ENCODE measurements at regions not wholly inside any gene's neighbourhood (a gene's known extent, or its start where the extent isn't known, plus 50 kb on each side); places are given as distances from the start of the nearest gene placed in this dataset.

- H3K4me1 ChIP-seq (ENCODE audit: insufficient read depth, low read length), result no peaks in the 10 kb centered on the region
- no peaks in the 10 kb centered on the region for H3K9me3 ChIP-seq (ENCODE audit: insufficient read depth, low read depth, low read length)
- H3K79me2 ChIP-seq (ENCODE audit: insufficient read depth, low read length), result no peaks in the 10 kb centered on the region
- no peaks in the 10 kb centered on the region for H3K36me3 ChIP-seq (ENCODE audit: insufficient read depth, low read length)
- DNase-seq (ENCODE audit: low read depth) (no peak), FAIRE-seq (no peak)
- Mint-ChIP-seq H3K4me3 (ENCODE audit: unreplicated experiment) (no peak overlapping the region), H3K4me1 (ENCODE audit: low read depth, unreplicated experiment) (no peaks in the 10 kb centered on the region), H3K27me3 (ENCODE audit: low read depth, unreplicated experiment) (no peaks in the 10 kb centered on the region), H3K9me3 (ENCODE audit: unreplicated experiment) (peaks cover 1% of the 10 kb centered on the region), H3K36me3 (ENCODE audit: low read depth, unreplicated experiment) (no peaks in the 10 kb centered on the region), H3K27ac (ENCODE audit: unreplicated experiment) (no peak overlapping the region)
- no peak overlapping the region for H3K4me2 ChIP-seq (ENCODE audit: low read length)
- no peak for TF ChIP-seq EZH2 (IDR thresholded peaks at IDR 0.05; ENCODE audit: insufficient read depth, low read length)
- TF ChIP-seq CTCF (IDR thresholded peaks at IDR 0.05; ENCODE audit: insufficient read depth, low read depth, low read length), result no peak
- no peak overlapping the region for H3K9ac ChIP-seq (ENCODE audit: low read length)
- H4K20me1 ChIP-seq (ENCODE audit: insufficient read depth, low read length), result no peaks in the 10 kb centered on the region
- H3K27ac ChIP-seq (ENCODE audit: low read depth, low read length), result no peak overlapping the region
- no peak overlapping the region for H2AFZ ChIP-seq (ENCODE audit: low read depth, low read length)
- H3K4me3 ChIP-seq (ENCODE audit: insufficient read depth, low read depth, low read length), result no peak overlapping the region
- H3K27me3 ChIP-seq (ENCODE audit: insufficient read depth, low read length), result no peaks in the 10 kb centered on the region
These were observed 229.5 kb downstream of the TUSC7 start for GRCh38 chr3:116939091-116939490.

GRCh38 chr3:116939550-116939949 lies 230.0 kb downstream of the TUSC7 start:
- H3K9ac ChIP-seq (ENCODE audit: low read length), result no peak overlapping the region
- DNase-seq (ENCODE audit: low read depth), result no peak
- no peaks in the 10 kb centered on the region for H3K27me3 ChIP-seq (ENCODE audit: insufficient read depth, low read length)
- H4K20me1 ChIP-seq (ENCODE audit: insufficient read depth, low read length), result no peaks in the 10 kb centered on the region
- no peaks in the 10 kb centered on the region for H3K36me3 Mint-ChIP-seq (ENCODE audit: low read depth, unreplicated experiment)
- no peaks in the 10 kb centered on the region for H3K36me3 ChIP-seq (ENCODE audit: insufficient read depth, low read length)
- no peak overlapping the region for H3K4me3 ChIP-seq (ENCODE audit: insufficient read depth, low read depth, low read length)
- no peak overlapping the region for H3K27ac ChIP-seq (ENCODE audit: low read depth, low read length)
- H3K4me2 ChIP-seq (ENCODE audit: low read length), result no peak overlapping the region
- H2AFZ ChIP-seq (ENCODE audit: low read depth, low read length), result no peak overlapping the region
- H3K9me3 Mint-ChIP-seq (ENCODE audit: unreplicated experiment), result peaks cover 1% of the 10 kb centered on the region
- no peaks in the 10 kb centered on the region for H3K4me1 Mint-ChIP-seq (ENCODE audit: low read depth, unreplicated experiment)
- H3K27me3 Mint-ChIP-seq (ENCODE audit: low read depth, unreplicated experiment), result no peaks in the 10 kb centered on the region
- no peak overlapping the region for H3K4me3 Mint-ChIP-seq (ENCODE audit: unreplicated experiment)
- H3K27ac Mint-ChIP-seq (ENCODE audit: unreplicated experiment), result no peak overlapping the region
- no peak for TF ChIP-seq CTCF (IDR thresholded peaks at IDR 0.05; ENCODE audit: insufficient read depth, low read depth, low read length)
- TF ChIP-seq EZH2 (IDR thresholded peaks at IDR 0.05; ENCODE audit: insufficient read depth, low read length), result no peak
- no peak for FAIRE-seq
- no peaks in the 10 kb centered on the region for H3K4me1 ChIP-seq (ENCODE audit: insufficient read depth, low read length)
- H3K79me2 ChIP-seq (ENCODE audit: insufficient read depth, low read length), result no peaks in the 10 kb centered on the region
- H3K9me3 ChIP-seq (ENCODE audit: insufficient read depth, low read depth, low read length), result no peaks in the 10 kb centered on the region

- H3K27ac ChIP-seq (ENCODE audit: low read depth, low read length), result no peak overlapping the region
- H3K27me3 ChIP-seq (ENCODE audit: insufficient read depth, low read length), result no peaks in the 10 kb centered on the region
- no peak overlapping the region for H3K4me3 ChIP-seq (ENCODE audit: insufficient read depth, low read depth, low read length)
- no peak for FAIRE-seq
- no peaks in the 10 kb centered on the region for H3K36me3 ChIP-seq (ENCODE audit: insufficient read depth, low read length)
- H4K20me1 ChIP-seq (ENCODE audit: insufficient read depth, low read length), result no peaks in the 10 kb centered on the region
- H3K4me2 ChIP-seq (ENCODE audit: low read length), result no peak overlapping the region
- H3K79me2 ChIP-seq (ENCODE audit: insufficient read depth, low read length), result no peaks in the 10 kb centered on the region
- no peak for DNase-seq (ENCODE audit: low read depth)
- Mint-ChIP-seq H3K27ac (ENCODE audit: unreplicated experiment) (no peak overlapping the region), H3K4me3 (ENCODE audit: unreplicated experiment) (no peak overlapping the region), H3K36me3 (ENCODE audit: low read depth, unreplicated experiment) (no peaks in the 10 kb centered on the region), H3K27me3 (ENCODE audit: low read depth, unreplicated experiment) (no peaks in the 10 kb centered on the region), H3K9me3 (ENCODE audit: unreplicated experiment) (peaks cover 1% of the 10 kb centered on the region), H3K4me1 (ENCODE audit: low read depth, unreplicated experiment) (no peaks in the 10 kb centered on the region)
- H3K4me1 ChIP-seq (ENCODE audit: insufficient read depth, low read length), result no peaks in the 10 kb centered on the region
- H3K9me3 ChIP-seq (ENCODE audit: insufficient read depth, low read depth, low read length), result no peaks in the 10 kb centered on the region
- H3K9ac ChIP-seq (ENCODE audit: low read length), result no peak overlapping the region
- TF ChIP-seq EZH2 (IDR thresholded peaks at IDR 0.05; ENCODE audit: insufficient read depth, low read length), result no peak
- H2AFZ ChIP-seq (ENCODE audit: low read depth, low read length), result no peak overlapping the region
These were observed 231.1 kb downstream of the TUSC7 start for GRCh38 chr3:116940719-116941118.

Data from astrocyte (in vitro differentiated cells and primary cell).